Neuron (in vitro differentiated cells): ENCODE measurements at regions not wholly inside any gene's neighbourhood (a gene's known extent, or its start where the extent isn't known, plus 50 kb on each side); places are given as distances from the start of the nearest gene placed in this dataset.

Experiments used
- H2AFZ ChIP-seq: one replicate; pipeline ENCODE4 v1.6.1; 2013; ENCODE audit warnings: low read depth, mild to moderate bottlenecking, inconsistent platforms, low read length, moderate library complexity
- H3K27me3 ChIP-seq: one replicate; pipeline ENCODE4 v1.6.1; 2013; ENCODE audit warnings: low read length; ENCODE audit not compliant: insufficient read depth
- H3K36me3 ChIP-seq: one replicate; pipeline ENCODE4 v1.6.1; 2013; ENCODE audit warnings: low read length; ENCODE audit not compliant: insufficient read depth
- H3K4me1 ChIP-seq: one replicate; pipeline ENCODE4 v1.6.1; 2013; ENCODE audit warnings: low read length; ENCODE audit not compliant: insufficient read depth
- H3K4me3 ChIP-seq: 2 replicates; pipeline ENCODE4 v1.5.1; 2013; ENCODE audit warnings: mild to moderate bottlenecking, low read length, moderate library complexity
- H3K9me3 ChIP-seq: one replicate; pipeline ENCODE4 v1.6.1; 2013; ENCODE audit warnings: low read length

DNA sequence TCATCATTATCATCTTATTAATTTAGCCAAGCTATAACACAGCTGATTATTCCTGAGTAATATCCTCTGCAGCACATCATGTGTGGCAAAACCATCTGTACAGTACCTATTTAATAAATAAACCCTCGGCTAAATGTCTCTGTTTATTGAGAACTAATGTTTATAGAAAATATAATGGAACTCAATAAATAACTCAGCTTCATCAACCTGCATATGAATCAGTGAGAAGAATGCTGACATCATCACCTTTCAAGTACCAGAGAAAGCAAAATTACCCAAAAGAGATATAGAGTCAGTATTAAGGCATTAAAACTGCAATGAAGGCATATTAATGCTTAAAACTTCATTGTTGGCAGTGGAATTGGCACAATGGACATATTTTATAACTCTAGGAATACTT is 558.3 kb downstream of the PLCL1 start:
- Histone ChIP-seq H3K9me3 (no peaks in the 10 kb centered on the region), H2AFZ (no peak overlapping the region), H3K4me3 (no peak overlapping the region), H3K36me3 (no peaks in the 10 kb centered on the region), H3K27me3 (no peaks in the 10 kb centered on the region), H3K4me1 (peaks cover 8% of the 10 kb centered on the region)

DNA sequence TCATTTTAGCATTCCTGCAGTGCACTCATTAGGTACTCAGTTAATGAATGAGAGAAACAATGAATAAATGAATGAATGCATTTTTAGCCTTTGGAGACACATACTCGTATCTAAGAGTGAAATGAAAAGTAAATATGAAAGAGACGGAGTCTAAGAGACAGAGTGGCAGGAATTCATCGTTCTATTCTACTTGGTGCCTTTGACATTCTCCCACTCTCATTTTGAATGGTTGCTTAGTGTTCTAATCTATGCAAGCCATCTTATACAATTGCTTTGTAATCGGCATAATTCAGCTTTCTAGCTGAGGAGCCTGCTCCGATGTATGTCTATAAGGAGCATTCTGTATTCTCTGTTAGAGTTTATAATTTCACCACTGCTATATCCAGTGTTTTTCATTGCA is 554.9 kb downstream of the PLCL1 start:
- no peak overlapping the region for H3K4me3 ChIP-seq
- H3K27me3 ChIP-seq, result no peaks in the 10 kb centered on the region
- H3K9me3 ChIP-seq, result no peaks in the 10 kb centered on the region
- H3K4me1 ChIP-seq, result peaks cover 8% of the 10 kb centered on the region
- H2AFZ ChIP-seq, result no peak overlapping the region
- no peaks in the 10 kb centered on the region for H3K36me3 ChIP-seq

DNA sequence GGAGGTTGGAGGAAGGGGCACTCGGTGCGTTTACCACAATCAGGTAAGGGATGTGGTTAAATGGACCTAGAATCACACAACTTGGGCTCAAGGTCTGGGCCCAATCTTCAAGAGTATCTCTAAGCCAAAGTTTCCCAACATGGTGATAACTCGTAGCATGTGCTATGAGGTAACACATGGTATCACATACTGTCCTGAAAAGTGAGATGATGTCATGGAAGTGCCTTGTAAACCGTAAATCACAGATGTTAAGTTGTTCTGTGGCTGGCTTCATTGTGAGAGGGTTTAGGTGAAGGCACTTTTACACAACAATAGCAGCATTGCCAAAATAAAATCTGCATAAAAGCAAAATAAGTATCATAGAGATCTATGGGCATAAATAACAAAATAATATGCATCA is 551.8 kb downstream of the PLCL1 start:
- no peaks in the 10 kb centered on the region for H3K36me3 ChIP-seq
- H3K9me3 ChIP-seq, result no peaks in the 10 kb centered on the region
- no peaks in the 10 kb centered on the region for H3K27me3 ChIP-seq
- peaks cover 8% of the 10 kb centered on the region for H3K4me1 ChIP-seq
- H3K4me3 ChIP-seq, result no peak overlapping the region
- no peak overlapping the region for H2AFZ ChIP-seq

DNA sequence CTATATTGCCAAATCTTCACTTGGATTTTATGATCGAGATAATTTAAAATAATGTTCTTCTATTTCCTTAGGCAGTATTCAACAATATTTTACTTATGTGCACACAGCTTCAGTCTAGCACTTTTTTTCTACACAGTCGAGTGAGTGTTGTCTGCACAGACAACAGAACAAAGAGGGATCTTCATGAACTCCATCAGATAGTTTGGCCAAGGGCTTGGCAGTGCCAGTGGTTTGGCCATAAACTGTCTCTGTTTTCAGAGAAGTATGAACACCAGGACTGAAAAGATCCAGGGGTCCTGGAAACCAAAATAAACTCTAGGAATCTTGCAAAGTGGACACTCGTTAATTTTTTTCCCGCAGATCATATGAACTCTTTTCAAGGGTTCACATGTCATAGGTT is 547.3 kb downstream of the PLCL1 start:
- Histone ChIP-seq H3K9me3 (no peaks in the 10 kb centered on the region), H3K27me3 (no peaks in the 10 kb centered on the region), H3K4me3 (no peak overlapping the region), H3K4me1 (no peaks in the 10 kb centered on the region), H3K36me3 (no peaks in the 10 kb centered on the region), H2AFZ (no peak overlapping the region)

DNA sequence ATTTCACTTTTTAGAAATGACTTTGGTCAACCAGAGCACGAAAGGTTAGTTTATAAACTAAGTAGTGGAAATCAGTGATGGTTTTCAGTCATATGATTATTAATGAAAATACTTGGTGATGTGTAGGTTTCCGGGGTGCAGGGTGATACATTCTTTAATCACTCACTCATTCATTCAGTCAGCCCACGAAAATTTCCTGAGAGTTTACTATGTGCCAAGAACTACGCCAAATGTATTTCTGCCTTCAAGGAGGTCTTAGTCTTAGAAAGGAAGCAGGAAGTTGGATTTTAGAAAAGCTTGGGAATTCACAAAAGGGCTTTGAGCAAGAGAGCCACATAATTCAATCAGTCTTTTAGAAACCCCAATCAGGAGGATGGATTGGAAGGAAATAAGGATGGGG is 543.6 kb downstream of the PLCL1 start:
- H3K9me3 ChIP-seq, result no peaks in the 10 kb centered on the region
- no peaks in the 10 kb centered on the region for H3K27me3 ChIP-seq
- no peaks in the 10 kb centered on the region for H3K36me3 ChIP-seq
- H3K4me1 ChIP-seq, result no peaks in the 10 kb centered on the region
- no peak overlapping the region for H2AFZ ChIP-seq
- no peak overlapping the region for H3K4me3 ChIP-seq

DNA sequence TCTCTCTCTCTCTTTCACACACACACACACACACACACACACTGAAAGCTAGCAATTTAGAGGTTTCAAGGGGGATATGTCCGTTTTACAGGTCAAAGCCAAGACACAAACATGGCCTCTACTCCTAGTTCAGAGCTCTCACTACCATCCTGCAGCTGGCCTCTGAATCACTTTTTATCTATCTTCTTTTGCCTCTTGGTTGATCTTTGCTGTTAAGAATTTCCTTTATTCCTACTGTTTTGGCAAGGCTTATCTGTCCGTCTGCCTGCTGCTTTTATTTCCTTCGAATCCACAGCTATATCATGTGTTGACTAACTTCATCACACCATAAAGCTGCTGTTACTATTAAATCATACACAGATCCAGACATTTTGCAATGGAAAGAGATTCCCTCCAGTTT is 543.0 kb downstream of the PLCL1 start:
- Histone ChIP-seq H2AFZ (no peak overlapping the region), H3K27me3 (no peaks in the 10 kb centered on the region), H3K4me1 (no peaks in the 10 kb centered on the region), H3K9me3 (no peaks in the 10 kb centered on the region), H3K36me3 (no peaks in the 10 kb centered on the region), H3K4me3 (no peak overlapping the region)

DNA sequence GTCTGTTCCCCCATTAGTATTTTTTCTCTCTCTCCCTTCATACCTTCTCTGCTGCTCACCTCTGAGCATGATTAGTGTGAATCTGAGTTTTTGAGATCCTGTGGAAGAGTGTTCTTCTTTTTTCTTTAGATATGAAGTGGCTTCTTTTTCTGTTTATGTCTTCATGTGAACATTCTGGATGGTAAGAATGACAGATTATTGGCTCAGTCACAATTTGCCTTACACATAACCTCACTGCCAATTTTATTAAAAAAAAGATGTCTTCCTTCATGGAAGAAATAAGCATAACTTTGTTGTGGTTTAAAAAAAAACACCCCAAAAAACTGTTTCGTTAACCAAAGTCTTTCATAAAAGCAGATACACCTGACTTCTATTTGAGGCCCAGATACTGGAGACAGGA is 539.1 kb downstream of the PLCL1 start:
- no peaks in the 10 kb centered on the region for H3K4me1 ChIP-seq
- no peaks in the 10 kb centered on the region for H3K36me3 ChIP-seq
- H3K9me3 ChIP-seq, result no peaks in the 10 kb centered on the region
- H3K4me3 ChIP-seq, result no peak overlapping the region
- no peak overlapping the region for H2AFZ ChIP-seq
- H3K27me3 ChIP-seq, result no peaks in the 10 kb centered on the region

DNA sequence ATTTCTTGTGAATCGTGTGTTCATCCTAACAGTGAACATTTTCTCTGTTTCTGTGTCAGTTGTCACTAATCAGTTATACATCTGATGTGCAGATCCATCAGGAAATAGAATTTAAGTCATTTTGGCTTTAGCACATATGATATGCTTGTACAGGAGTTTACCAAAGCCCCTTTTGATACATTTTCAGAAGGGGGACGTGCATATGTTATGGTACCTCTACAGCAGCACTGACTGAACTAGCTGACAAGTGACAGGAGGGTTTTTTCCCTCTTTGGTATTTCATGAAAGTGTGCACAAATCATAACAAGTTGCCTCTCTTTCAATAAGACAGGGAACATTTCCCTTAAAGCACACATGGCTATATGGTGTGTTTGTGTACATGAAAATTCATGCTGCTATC is 536.5 kb downstream of the PLCL1 start:
- no peaks in the 10 kb centered on the region for H3K36me3 ChIP-seq
- H3K4me3 ChIP-seq, result no peak overlapping the region
- no peaks in the 10 kb centered on the region for H3K9me3 ChIP-seq
- H3K4me1 ChIP-seq, result no peaks in the 10 kb centered on the region
- no peak overlapping the region for H2AFZ ChIP-seq
- no peaks in the 10 kb centered on the region for H3K27me3 ChIP-seq

DNA sequence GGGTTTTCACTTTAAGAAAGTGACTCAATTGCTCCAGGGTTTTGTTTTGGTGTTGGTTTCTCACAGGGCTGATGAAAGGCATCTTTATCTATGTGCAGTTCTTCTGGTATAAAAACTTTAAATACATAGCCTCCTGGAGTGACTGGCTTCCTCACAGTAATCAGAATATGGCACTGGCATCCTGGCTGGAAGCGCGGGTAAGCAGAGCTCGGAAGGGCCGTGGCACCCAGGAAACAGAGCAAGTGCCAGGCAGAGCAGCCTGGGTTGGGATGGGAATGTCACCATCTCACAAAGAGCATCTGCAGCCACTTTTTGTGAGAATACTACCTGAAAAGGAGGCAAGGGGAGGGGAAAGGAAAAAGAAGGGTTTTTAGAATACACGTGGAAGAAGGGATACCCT is 534.7 kb downstream of the PLCL1 start:
- H2AFZ ChIP-seq, result no peak overlapping the region

DNA sequence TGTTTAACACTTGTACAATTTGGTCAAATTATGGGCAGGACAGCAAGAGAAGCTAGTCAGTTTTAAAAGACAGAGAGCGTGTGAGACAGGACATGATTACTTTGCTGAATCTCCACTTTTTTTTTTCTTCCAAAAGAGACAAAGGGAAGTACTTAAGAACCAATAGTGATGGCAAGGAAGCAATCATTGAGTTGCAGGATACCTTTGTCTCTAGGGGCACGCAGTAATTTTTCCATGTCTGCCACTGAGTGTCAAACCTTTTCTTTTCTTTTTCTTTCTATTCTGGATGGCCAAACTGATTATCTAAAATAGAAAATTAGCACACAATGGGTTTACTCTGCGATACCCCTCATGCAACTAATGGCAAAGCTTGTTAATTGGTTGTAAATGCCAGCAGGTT is 533.0 kb downstream of the PLCL1 start:
- Histone ChIP-seq H2AFZ (no peak overlapping the region), H3K27me3 (no peaks in the 10 kb centered on the region), H3K4me1 (no peaks in the 10 kb centered on the region), H3K9me3 (no peaks in the 10 kb centered on the region), H3K4me3 (no peak overlapping the region), H3K36me3 (no peaks in the 10 kb centered on the region)

More for the DNA sequence above, 534.7 kb downstream of the PLCL1 start:
- Histone ChIP-seq H3K4me1 (no peaks in the 10 kb centered on the region), H3K9me3 (no peaks in the 10 kb centered on the region), H3K4me3 (no peak overlapping the region), H3K36me3 (no peaks in the 10 kb centered on the region), H3K27me3 (no peaks in the 10 kb centered on the region)

DNA sequence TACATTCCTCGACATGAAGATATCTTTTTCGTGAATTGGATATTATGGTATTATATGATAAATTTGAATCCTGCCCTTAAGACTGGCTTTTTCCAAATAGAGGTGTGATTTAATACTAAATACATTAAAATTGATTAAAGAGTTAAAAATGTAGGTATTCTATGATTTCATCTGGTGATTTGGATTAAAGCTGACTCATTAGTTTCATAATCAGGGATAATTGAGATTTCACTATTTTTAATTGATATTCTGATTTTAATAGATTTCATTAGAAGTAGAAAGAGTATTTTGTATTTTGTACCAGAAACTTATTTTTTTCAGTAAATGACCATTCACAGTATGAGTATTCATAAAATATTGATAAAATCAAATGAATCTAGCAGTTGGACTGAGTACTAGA is 524.1 kb downstream of the PLCL1 start:
- Histone ChIP-seq H3K4me3 (no peak overlapping the region), H3K27me3 (no peaks in the 10 kb centered on the region), H3K36me3 (no peaks in the 10 kb centered on the region), H3K9me3 (no peaks in the 10 kb centered on the region), H2AFZ (no peak overlapping the region), H3K4me1 (no peaks in the 10 kb centered on the region)

DNA sequence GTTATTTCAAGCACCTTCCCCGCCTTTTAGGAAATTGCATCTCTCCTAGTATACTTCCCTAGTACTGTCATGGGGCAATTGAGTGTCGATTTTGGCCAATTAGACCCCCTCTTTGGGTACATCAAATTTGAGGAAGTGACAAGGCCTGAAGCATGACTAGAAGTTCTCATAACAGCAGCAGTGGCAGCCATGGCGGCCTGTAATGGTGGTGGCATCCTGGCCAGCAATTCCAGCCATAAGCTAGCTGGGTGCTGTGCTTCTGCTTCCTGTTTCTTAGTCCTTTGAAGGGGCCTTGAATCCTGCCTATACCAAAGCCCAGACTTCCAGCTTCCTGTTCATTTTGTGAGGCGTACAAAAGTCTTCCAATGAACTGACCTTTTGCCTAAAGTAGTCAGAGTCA is 523.1 kb downstream of the PLCL1 start:
- Histone ChIP-seq H3K4me3 (no peak overlapping the region), H3K36me3 (no peaks in the 10 kb centered on the region), H3K27me3 (no peaks in the 10 kb centered on the region), H3K4me1 (no peaks in the 10 kb centered on the region), H2AFZ (no peak overlapping the region), H3K9me3 (no peaks in the 10 kb centered on the region)

DNA sequence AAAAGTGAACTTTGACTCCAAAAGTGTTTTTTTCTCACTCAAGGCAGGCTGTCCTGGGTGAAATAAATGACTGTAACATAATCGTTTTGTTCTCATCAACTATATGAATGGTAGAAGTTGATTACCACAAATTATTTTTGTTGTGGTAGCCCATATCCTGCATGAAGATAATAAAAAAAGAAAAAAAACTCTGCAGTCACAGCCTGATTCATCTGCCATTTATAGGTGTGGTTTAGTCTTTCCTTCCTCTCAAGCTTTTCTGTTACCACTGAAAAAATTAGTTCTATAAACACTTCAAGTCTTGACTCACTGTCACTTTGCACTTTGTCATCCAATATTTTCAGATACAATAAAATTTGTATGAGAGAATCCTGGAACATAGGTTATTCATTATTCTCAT is 522.0 kb downstream of the PLCL1 start:
- H3K9me3 ChIP-seq, result no peaks in the 10 kb centered on the region
- H3K27me3 ChIP-seq, result no peaks in the 10 kb centered on the region
- no peak overlapping the region for H3K4me3 ChIP-seq
- no peaks in the 10 kb centered on the region for H3K36me3 ChIP-seq
- no peak overlapping the region for H2AFZ ChIP-seq
- no peaks in the 10 kb centered on the region for H3K4me1 ChIP-seq

DNA sequence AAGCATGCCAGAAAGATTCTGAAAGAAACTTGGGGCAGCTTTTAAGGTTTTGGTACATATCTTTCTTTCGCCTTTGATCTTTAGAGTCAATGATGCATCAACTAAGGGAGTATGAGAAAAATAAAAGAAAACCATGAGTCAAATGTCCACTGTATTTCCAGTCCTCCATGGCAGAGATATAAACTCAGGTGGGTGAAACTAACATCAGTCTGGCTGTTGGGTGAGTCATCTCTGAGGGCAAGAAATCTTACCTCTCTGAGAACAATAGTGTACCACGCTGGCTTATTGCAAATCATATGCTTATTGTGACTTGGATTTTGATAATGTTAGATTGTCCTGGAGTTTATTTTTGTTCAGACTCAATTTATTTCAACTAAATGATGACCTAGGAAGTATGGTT is 521.0 kb downstream of the PLCL1 start:
- no peaks in the 10 kb centered on the region for H3K4me1 ChIP-seq
- H3K9me3 ChIP-seq, result no peaks in the 10 kb centered on the region
- H3K4me3 ChIP-seq, result no peak overlapping the region
- H3K36me3 ChIP-seq, result no peaks in the 10 kb centered on the region
- no peaks in the 10 kb centered on the region for H3K27me3 ChIP-seq
- no peak overlapping the region for H2AFZ ChIP-seq
